DMS79 (cell line): ENCODE measurements at regions not wholly inside any gene's neighbourhood (a gene's known extent, or its start where the extent isn't known, plus 50 kb on each side); places are given as distances from the start of the nearest gene placed in this dataset.
"Not testable (repeated sequence)": the region's sequence is repeated elsewhere in the genome, so short reads cannot be mapped to it uniquely, and the experiment has no call there.

Experiments
- DNase-seq: peaks from one replicate; lab custom pipeline; 2025; lab: John Stamatoyannopoulos, UW

DNA sequence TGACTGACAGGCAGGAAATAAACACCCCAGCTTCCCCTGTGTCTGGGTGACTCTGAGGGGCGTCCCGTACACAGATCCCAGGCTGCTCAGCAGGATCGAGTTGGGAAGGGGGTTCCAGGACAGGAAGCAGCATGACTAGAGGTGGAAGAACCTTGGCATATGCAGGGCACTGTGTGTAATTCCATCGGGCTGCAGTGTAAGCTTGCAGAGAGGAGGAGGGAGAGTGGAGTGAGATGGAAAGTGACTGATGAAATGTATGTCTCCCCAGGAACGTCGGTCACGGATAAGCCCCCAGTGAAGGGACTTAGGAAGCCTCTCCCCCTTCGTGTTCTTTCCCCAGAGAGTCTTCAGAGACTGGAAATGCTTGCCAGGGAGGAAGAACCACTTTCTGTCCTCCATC is 198.4 kb upstream of the SULF2 start:
- not testable (repeated sequence) for DNase-seq

- no peak for DNase-seq
These were observed 197.5 kb upstream of the SULF2 start for GRCh38 chr20:47982574-47983360.

DNA sequence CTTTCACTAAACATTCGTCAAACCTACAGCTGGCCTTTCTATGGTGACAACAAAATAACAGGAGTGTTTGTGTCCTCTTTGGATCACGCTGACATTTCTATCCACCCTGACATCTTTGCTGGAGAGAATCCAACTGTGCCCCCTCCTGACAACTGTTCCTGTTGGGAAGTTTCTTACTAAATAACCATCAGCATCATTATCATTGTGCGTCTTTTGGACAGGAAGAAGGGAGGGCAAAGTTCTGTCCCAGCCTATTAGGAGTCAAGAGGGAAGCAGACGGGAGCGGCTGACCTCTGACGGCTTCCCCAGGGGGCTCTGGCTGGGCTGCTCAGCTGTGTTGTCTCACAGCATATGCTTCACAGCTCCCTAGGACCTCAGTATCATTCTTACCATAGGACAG is 195.9 kb upstream of the SULF2 start:
- no peak for DNase-seq

GRCh38 chr20:47980336-47981177 is 195.3 kb upstream of the SULF2 start:
- no peak for DNase-seq

GRCh38 chr20:47979361-47980095 is 194.2 kb upstream of the SULF2 start:
- not testable (repeated sequence) for DNase-seq

GRCh38 chr20:47978428-47979120 is 193.3 kb upstream of the SULF2 start:
- DNase-seq: not testable (repeated sequence)

DNA sequence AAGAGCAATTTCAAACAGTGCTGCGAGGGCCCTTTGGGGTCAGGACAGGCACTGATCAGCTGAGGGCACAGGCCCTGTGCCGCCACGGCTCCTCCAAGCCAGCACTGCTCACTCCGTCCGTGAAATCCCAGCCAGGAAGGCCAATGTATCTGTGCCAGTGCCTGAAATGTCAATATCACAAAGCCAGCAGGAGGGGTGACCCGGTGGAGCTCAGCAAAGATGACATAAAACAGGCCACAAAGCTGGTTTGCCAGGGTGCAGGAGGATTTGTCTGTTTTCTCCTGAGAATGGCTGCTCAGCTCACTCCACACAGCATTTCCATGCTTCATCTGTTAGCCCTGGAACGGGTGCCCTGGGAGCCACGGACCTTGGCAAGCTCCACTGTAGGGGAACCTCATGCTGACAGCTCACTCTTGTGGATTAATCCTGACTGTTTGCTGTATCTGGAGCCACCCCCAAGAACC is 192.5 kb upstream of the SULF2 start:
- not testable (repeated sequence) for DNase-seq

DNA sequence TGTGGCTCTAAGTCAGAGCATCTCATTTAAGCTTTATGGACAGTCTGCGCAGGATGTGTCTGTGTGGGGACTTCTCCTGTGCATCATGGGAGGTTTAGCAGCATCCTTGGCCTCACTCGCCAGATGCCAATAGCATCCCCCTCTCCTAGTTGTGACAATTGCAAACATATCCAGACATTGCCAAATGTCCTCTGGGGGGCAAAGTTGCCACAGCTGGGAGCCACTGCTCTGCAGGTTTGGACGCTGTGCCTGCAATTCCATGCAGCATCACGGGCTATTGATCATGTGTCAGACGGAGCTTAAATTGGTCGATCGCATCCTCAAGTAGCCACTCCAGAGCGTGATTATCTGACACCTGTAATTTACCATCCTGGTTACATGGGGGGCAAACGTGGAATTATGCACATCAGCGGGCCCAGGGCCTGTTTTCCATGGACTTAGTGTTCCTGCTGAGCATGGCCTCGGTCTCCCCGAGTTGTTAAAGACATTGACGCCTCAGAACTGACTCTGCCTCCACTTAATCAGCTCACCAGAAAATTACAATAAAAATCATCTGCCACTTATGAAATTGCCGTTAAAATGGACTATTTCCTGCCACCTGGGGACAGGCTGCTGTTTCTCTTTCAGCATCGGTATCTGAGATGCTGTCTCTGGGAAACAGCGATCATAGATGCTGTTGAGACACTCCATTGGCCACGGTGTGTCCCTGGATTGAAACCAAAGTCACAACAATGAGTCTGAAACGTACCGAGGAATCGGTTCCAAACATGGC is 191.9 kb upstream of the SULF2 start:
- DNase-seq: not testable (repeated sequence)

- no peak for DNase-seq
These were observed 189.1 kb upstream of the SULF2 start for GRCh38 chr20:47974234-47974878.

DNA sequence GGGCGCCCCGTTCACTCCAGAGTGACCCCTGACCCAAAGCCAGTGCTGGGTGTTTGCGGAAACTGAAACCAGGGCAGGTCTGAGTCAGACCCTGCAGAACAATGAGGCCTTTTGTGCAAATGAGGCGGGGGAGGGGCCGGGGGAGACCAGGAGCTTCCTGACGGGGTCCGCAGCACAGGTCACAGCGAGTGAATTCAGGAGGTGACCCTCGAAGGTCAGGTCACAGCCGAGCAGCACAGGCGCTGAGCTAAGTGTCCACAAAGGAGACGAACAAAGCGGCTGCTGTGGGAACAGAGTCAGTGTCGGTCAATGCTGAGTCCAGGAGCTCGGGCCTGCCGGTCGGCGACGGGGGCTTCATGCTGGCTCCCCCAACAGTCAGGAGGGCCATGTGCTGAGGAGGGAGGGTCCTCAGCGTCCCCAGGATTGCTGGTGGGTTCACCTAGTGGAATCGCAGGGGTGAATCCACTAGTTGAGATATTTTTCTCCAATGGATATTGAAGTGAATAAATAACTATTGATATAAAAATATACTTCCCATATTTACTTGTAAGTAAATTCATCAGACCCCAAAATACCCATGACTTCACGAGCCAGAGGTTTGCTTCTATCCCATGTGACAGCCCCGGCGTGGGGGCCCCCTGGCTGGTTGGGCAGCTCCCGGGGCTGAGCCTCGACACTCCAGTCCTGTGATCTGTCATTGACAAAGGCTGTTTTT is 188.4 kb upstream of the SULF2 start:
- no peak for DNase-seq

DNA sequence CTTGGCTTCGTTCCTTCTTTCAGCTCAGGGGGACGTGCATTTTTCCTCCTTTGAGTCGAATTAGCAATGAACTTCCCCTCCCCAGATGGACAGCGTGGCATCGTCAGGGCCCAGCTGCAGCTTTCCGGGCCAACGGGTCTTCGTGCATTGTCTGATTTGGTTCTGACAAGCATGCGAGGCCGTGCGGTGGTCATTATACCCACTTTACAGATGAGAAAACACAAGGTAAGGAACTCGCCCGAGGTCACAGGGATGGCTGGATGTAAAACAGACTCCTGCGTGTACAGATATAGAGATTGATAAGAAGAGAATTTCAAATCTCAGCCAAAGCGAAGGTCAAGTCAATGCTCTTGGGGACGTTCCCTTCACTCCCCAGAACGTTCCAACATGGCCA is 187.6 kb upstream of the SULF2 start:
- DNase-seq: no peak

DNA sequence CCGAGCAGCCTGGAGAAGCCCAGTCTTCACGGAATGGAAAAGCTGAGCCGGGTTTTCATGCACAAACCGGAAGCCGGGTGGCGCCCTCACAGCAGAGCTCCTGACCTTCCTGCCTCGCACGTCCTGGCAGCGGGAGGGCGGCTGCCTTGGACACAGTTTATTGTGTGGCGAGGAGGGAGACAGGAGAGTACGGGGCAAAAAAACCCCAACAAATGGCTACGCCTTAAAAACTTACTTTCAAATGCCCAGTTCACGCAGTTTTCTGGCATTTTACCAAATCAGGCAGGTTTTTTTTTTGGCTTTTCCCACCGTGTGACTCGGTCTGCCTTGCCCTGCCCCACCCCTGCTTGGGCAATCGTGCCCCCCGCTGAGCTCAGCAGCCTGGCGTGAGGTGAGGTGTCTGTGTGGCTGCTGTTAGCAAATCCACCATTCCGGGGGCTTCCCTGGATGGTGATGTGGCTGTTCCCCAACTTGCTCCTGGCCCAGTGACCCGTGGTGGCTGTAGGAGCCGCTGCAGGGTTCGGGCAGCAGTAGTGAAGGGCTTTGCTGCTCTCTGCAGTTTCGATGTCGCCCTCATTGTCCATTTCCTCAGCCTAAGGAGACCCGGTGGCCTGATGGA is 187.1 kb upstream of the SULF2 start:
- DNase-seq: not testable (repeated sequence)

DNA sequence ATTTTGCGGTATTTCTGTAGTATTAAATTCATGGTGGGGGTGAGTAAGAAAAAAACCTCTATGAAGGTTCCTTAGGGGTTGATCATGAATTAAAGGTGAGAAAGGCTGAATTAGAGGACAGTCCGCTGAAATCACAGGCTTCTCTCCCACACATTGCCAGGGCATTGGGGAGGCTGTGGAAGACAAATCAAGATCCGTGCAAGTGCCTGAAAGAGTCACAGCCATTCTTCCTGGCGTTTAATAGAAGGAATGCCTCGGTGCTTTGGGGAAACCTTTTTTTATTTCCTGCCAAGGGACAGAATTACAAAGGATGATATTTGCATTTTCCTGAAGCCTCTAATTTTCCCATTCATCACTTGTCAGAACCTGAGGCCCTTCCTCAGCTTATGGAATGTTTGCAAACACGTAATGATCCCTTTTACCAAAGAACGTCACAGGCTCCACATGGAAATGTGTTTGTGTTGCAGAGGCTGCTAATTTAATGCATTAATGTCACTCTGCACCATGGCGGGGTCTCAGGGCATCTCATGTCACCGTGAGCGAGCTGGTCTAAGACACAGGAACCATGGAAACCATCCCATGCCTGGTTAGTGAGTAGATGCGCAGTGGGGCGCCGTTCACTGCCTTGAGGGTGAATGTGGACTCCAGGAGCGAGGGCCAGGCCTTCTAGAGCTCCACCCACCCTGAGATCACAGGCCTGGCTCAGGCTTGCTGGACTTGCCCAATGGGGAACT is 185.9 kb upstream of the SULF2 start:
- DNase-seq: no peak

DNA sequence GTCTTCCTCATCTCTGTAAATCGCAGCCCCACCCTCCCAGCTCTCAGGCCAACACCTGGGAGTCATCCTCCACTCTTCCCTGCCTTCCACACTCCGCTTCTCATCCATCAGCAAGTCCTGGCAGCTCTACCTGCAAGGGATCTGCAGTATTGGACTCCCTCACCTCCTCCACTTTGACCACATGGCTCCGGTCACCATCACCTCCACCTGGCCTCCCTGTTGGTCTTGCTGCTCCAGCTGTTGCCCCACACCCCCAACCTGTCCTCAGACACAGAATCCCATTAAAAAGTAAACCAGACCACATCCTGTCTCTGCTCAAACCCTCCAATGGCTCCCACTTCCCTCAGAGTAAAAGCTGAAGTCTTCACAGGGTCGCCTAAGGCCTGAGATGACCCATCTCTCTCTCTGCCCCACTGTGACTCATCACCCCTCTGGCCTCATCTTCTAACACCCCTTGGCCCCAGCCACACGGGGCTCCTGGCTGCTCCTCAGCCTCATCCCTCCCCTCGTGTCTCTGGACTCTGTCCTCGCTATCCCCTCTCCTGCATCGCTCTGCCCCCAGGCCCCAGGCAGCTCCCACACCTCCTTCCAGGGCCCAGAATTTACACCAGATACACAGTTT is 185.1 kb upstream of the SULF2 start:
- DNase-seq: no peak

GRCh38 chr20:47969426-47969825 is 184.1 kb upstream of the SULF2 start:
- DNase-seq: no peak

DNA sequence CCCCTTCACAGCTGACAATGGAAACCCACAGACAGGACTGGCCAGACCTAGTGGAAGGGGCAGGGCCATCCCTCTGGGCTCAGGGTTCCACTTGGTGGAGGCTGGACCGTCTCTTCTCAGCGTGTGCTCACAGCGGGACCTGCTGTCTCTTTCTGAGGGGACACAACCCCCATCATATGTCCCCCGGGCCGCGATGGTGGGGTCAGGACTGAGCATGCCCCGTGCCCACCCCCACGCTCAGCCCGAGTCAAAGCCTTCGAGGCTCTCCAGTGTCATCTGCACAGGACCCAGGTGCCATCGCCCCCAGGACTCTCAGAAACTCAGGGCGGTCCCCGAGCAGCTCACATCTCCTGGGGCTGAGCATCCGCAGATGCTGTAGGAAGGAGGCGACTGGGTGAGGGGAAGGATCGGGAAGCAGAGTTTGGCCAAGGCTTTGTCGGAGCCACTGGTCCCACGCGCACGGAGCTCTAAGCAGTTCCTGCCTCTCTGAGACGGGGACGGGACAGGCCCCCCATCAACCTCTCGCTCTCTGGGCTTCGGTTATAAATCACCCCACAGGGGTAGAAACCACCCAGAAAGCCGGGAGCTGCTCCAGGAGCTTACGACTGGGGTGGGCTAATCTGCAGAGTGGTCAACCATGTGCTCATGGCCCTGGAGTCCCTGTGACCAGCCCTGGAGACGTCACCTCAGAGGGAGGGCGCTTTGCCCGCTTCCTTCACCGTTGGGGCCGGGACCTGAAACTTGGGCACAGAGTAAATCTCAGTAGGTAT is 183.4 kb upstream of the SULF2 start:
- no peak for DNase-seq

GRCh38 chr20:47964149-47964548 is 178.9 kb upstream of the SULF2 start:
- DNase-seq: no peak
